Esophagus squamous epithelium (tissue), 4 donors: ENCODE measurements at regions not wholly inside any gene's neighbourhood (a gene's known extent, or its start where the extent isn't known, plus 50 kb on each side); places are given as distances from the start of the nearest gene placed in this dataset.

ENCODE experiments used
- CTCF ChIP-seq, 6 experiments: fragments of 450-650 bp in 4 of 6; fragments of 200-600 bp in 2 of 6; sonication (generic) in 2 of 6; IDR thresholded peaks; one replicate each; pipeline ENCODE4 v1.5.1; 2016 to 2019; ENCODE audit warnings: antibody characterized with exemption in 6 of 6, mild to moderate bottlenecking in 4 of 6, moderate library complexity in 4 of 6
- POLR2A ChIP-seq, 4 donors: fragments of 450-650 bp; IDR thresholded peaks; one replicate each; pipeline ENCODE4 v1.6.1; 2017; ENCODE audit warnings: antibody characterized with exemption in 4 of 4, mild to moderate bottlenecking in 4 of 4, moderate library complexity in 3 of 4

- no peak for TF ChIP-seq CTCF (IDR thresholded peaks at IDR 0.05)
- TF ChIP-seq POLR2A (IDR thresholded peaks at IDR 0.05), result no peak
Observed at GRCh38 chr4:159430896-159431295, 328.0 kb downstream of the RAPGEF2 start.
